H9 (cell line): ENCODE measurements at regions not wholly inside any gene's neighbourhood (a gene's known extent, or its start where the extent isn't known, plus 50 kb on each side); places are given as distances from the start of the nearest gene placed in this dataset.

Experiments used
- DNase-seq: peaks from one replicate; pipeline ENCODE4 v3.0.0-alpha.2; 2017
- H2AFZ ChIP-seq: one replicate; pipeline ENCODE4 v1.6.1; 2013; ENCODE audit warnings: mild to moderate bottlenecking, low read length, control low read depth, moderate library complexity
- H2AK5ac ChIP-seq: 2 replicates; pipeline ENCODE4 v1.6.1; 2013; ENCODE audit warnings: low read length, control low read depth, mixed read lengths; ENCODE audit not compliant: insufficient read length
- H2BK120ac ChIP-seq: one replicate; pipeline ENCODE4 v1.6.1; 2013; ENCODE audit warnings: low read depth, mild to moderate bottlenecking, low read length, control low read depth, inconsistent platforms; ENCODE audit not compliant: poor library complexity, severe bottlenecking
- H2BK12ac ChIP-seq: 2 replicates; pipeline ENCODE4 v1.6.1; 2013; ENCODE audit warnings: low read length, control low read depth, mixed read lengths, low read depth; ENCODE audit not compliant: insufficient read length
- H2BK15ac ChIP-seq: 2 replicates; pipeline ENCODE4 v1.6.1; 2013; ENCODE audit warnings: low read depth, low read length, control low read depth
- H2BK20ac ChIP-seq: one replicate; pipeline ENCODE4 v1.6.1; 2013; ENCODE audit warnings: low read depth, mild to moderate bottlenecking, low read length, control low read depth, inconsistent platforms; ENCODE audit not compliant: poor library complexity, severe bottlenecking
- H2BK5ac ChIP-seq: 2 replicates; pipeline ENCODE4 v1.6.1; 2013; ENCODE audit warnings: low read length, control low read depth, mixed read lengths; ENCODE audit not compliant: insufficient read length
- H3K14ac ChIP-seq: 2 replicates; pipeline ENCODE4 v1.6.1; 2013; ENCODE audit warnings: low read length, control low read depth; ENCODE audit not compliant: insufficient read depth
- H3K18ac ChIP-seq: 2 replicates; pipeline ENCODE4 v1.6.1; 2013; ENCODE audit warnings: low read depth, mild to moderate bottlenecking, mixed read lengths, low read length, control low read depth; ENCODE audit not compliant: insufficient read length
- H3K23ac ChIP-seq: 2 replicates; pipeline ENCODE4 v1.6.1; 2013; ENCODE audit warnings: low read length, control low read depth, mixed read lengths, low read depth; ENCODE audit not compliant: insufficient read length
- H3K23me2 ChIP-seq: 2 replicates; pipeline ENCODE4 v1.6.1; 2013; ENCODE audit warnings: low read depth, mild to moderate bottlenecking, mixed read lengths, low read length, control low read depth; ENCODE audit not compliant: insufficient read length, poor library complexity, severe bottlenecking
- H3K27ac ChIP-seq: 2 replicates; pipeline ENCODE4 v1.5.1; 2013; ENCODE audit warnings: low read length, control low read depth, mixed read lengths, low read depth; ENCODE audit not compliant: insufficient read length
- H3K27me3 ChIP-seq: 2 replicates; pipeline ENCODE4 v1.6.1; 2013; ENCODE audit warnings: low read length, control low read depth, inconsistent platforms; ENCODE audit not compliant: insufficient read depth
- H3K4ac ChIP-seq: 2 replicates; pipeline ENCODE4 v1.6.1; 2013; ENCODE audit warnings: low read depth, mild to moderate bottlenecking, control low read depth, inconsistent platforms, low read length, moderate library complexity
- H3K4me1 ChIP-seq: 2 replicates; pipeline ENCODE4 v1.6.1; 2013; ENCODE audit warnings: low read length, control low read depth, inconsistent platforms; ENCODE audit not compliant: insufficient read depth
- H3K4me2 ChIP-seq: 2 replicates; pipeline ENCODE4 v1.6.1; 2013; ENCODE audit warnings: low read length, control low read depth, mixed read lengths; ENCODE audit not compliant: insufficient read length, insufficient read depth
- H3K56ac ChIP-seq: 2 replicates; pipeline ENCODE4 v1.6.1; 2013; ENCODE audit warnings: low read depth, mild to moderate bottlenecking, mixed read lengths, low read length, control low read depth; ENCODE audit not compliant: insufficient read length
- H3K79me1 ChIP-seq: 2 replicates; pipeline ENCODE4 v1.6.1; 2013; ENCODE audit warnings: low read depth, mild to moderate bottlenecking, moderate library complexity, low read length, control low read depth, inconsistent platforms; ENCODE audit not compliant: insufficient read depth, poor library complexity, severe bottlenecking
- H3K79me2 ChIP-seq: 2 replicates; pipeline ENCODE4 v1.6.1; 2013; ENCODE audit warnings: low read length, control low read depth, inconsistent platforms; ENCODE audit not compliant: insufficient read depth
- H3K9ac ChIP-seq: 2 replicates; pipeline ENCODE4 v1.6.1; 2013; ENCODE audit warnings: low read length, control low read depth, mixed read lengths; ENCODE audit not compliant: insufficient read length; ENCODE audit errors: extremely low read depth
- H3K9me3 ChIP-seq: one replicate; pipeline ENCODE4 v1.6.1; 2013; ENCODE audit warnings: low read depth, low read length, inconsistent platforms; ENCODE audit not compliant: control insufficient read depth
- H3T11ph ChIP-seq: one replicate; pipeline ENCODE4 v1.6.1; 2013; ENCODE audit warnings: mild to moderate bottlenecking, low read length, control low read depth, inconsistent platforms
- H4K20me1 ChIP-seq: one replicate; pipeline ENCODE4 v1.6.1; 2013; ENCODE audit not compliant: control insufficient read depth, insufficient read length, insufficient read depth
- H4K5ac ChIP-seq: 2 replicates; pipeline ENCODE4 v1.6.1; 2013; ENCODE audit warnings: low read depth, mild to moderate bottlenecking, mixed read lengths, low read length, control low read depth; ENCODE audit not compliant: insufficient read length
- H4K8ac ChIP-seq: replicated peaks from 2 replicates; pipeline ENCODE4 v1.6.1; 2013; ENCODE audit warnings: low read length, control low read depth, mixed read lengths, low read depth; ENCODE audit not compliant: insufficient read length
- H4K91ac ChIP-seq: 2 replicates; pipeline ENCODE4 v1.6.1; 2013; ENCODE audit warnings: low read depth, mild to moderate bottlenecking, moderate library complexity, mixed read lengths, low read length, control low read depth; ENCODE audit not compliant: insufficient read length
- H3K27ac Mint-ChIP-seq, 3 experiments: 2 replicates in 2 of 3; 3 replicates in 1 of 3; pipeline ENCODE4 v1.8.0; 2020 to 2021; ENCODE audit warnings: mixed read lengths in 3 of 3, mild to moderate bottlenecking in 1 of 3, moderate library complexity in 1 of 3
- H3K27me3 Mint-ChIP-seq: 2 replicates; pipeline ENCODE4 v1.8.0; 2021; ENCODE audit warnings: low read depth, mild to moderate bottlenecking, moderate library complexity, mixed read lengths
- H3K36me3 Mint-ChIP-seq, 3 experiments: 2 replicates in 2 of 3; 3 replicates in 1 of 3; pipeline ENCODE4 v1.8.0; 2020 to 2021; ENCODE audit warnings: low read depth in 3 of 3, mixed read lengths in 3 of 3; ENCODE audit not compliant: insufficient read depth in 1 of 3
- H3K4me1 Mint-ChIP-seq, 2 experiments: 2 replicates each; pipeline ENCODE4 v1.8.0; 2020; ENCODE audit warnings: mixed read lengths in 2 of 2
- H3K4me3 Mint-ChIP-seq, 2 experiments: 2 replicates in 1 of 2; 3 replicates in 1 of 2; pipeline ENCODE4 v1.8.0; 2020 to 2021; ENCODE audit warnings: mild to moderate bottlenecking in 2 of 2, mixed read lengths in 2 of 2, moderate library complexity in 1 of 2
- H3K9me3 Mint-ChIP-seq, 2 experiments: 2 replicates in 1 of 2; 3 replicates in 1 of 2; pipeline ENCODE4 v1.8.0; 2020; ENCODE audit warnings: mild to moderate bottlenecking in 2 of 2, mixed read lengths in 2 of 2, moderate library complexity in 1 of 2
- CTCF ChIP-seq: fragments of 200-600 bp; sonication (generic); conservative IDR thresholded peaks from 3 replicates; pipeline ENCODE4 v1.8.0; 2021; ENCODE audit warnings: antibody characterized with exemption, mild to moderate bottlenecking
- WGBS: extraction: QIAGEN DNeasy Blood & Tissue Kit; methylation state at CpG from one replicate; pipeline ENCODE4 v1.1.7; 2013; ENCODE audit warnings: missing lambda C conversion rate, low lambda C conversion rate, mixed read lengths; ENCODE audit not compliant: insufficient read length; ENCODE audit errors: extremely low coverage; 5-methylcytosine and 5-hydroxymethylcytosine counted together

GRCh38 chr4:107131295-107131694, 95.2 kb upstream of the DKK2 start:
- Histone ChIP-seq H3K4me2 (no peak overlapping the region), H2BK20ac (no peak overlapping the region), H3T11ph (no peak overlapping the region), H2AK5ac (no peak overlapping the region), H3K23ac (no peak overlapping the region), H3K14ac (no peak overlapping the region), H3K9me3 (no peaks in the 10 kb centered on the region), H3K23me2 (no peaks in the 10 kb centered on the region), H3K27ac (no peak overlapping the region), H2BK12ac (no peak overlapping the region), H4K5ac (no peak overlapping the region), H3K4me1 (no peaks in the 10 kb centered on the region), H3K9ac (no peak overlapping the region), H3K79me2 (no peaks in the 10 kb centered on the region), H3K56ac (no peak overlapping the region), H3K27me3 (no peaks in the 10 kb centered on the region), H2BK15ac (no peak overlapping the region), H3K18ac (no peak overlapping the region), H2BK120ac (no peak overlapping the region), H3K4ac (no peak overlapping the region), H4K91ac (no peak overlapping the region), H4K8ac (no peak overlapping the region), H2AFZ (no peak overlapping the region), H4K20me1 (no peaks in the 10 kb centered on the region), H2BK5ac (no peak overlapping the region), H3K79me1 (no peaks in the 10 kb centered on the region)
- H3K27ac Mint-ChIP-seq = no peak overlapping the region
- H3K9me3 Mint-ChIP-seq = no peaks in the 10 kb centered on the region
- TF ChIP-seq CTCF = no peak
- DNase-seq = no peak
- no peak overlapping the region for H3K4me3 Mint-ChIP-seq
- H3K4me1 Mint-ChIP-seq = peaks cover 4 to 7% of the 10 kb centered on the region in 2 experiments
- H3K27me3 Mint-ChIP-seq = no peaks in the 10 kb centered on the region
- H3K36me3 Mint-ChIP-seq = no peaks in the 10 kb centered on the region
- no CpG with 5 or more reads among the region's 1 CpG for WGBS
